Stimulated activated CD4-positive, alpha-beta T cell treated with anti-CD3 and anti-CD28 coated beads, TNF-alpha, amount 100 ng/mL, for 48 hours (primary cell): ENCODE measurements at regions not wholly inside any gene's neighbourhood (a gene's known extent, or its start where the extent isn't known, plus 50 kb on each side); places are given as distances from the start of the nearest gene placed in this dataset.
"Not testable (repeated sequence)": the region's sequence is repeated elsewhere in the genome, so short reads cannot be mapped to it uniquely, and the experiment has no call there.

ENCODE experiments used
- DNase-seq, 3 donors: peaks; one replicate each; pipeline ENCODE4 v3.0.0-alpha.2; 2020; ENCODE audit warnings: low read depth in 3 of 3

- not testable (repeated sequence) for DNase-seq
Measured at GRCh38 chr10:42533866-42534265, 104.5 kb downstream of the ZNF33B start.

GRCh38 chr10:42532996-42533395 lies 105.4 kb downstream of the ZNF33B start:
- no peak for DNase-seq

- no peak for DNase-seq
Measured at GRCh38 chr10:42523098-42523497, 115.3 kb downstream of the ZNF33B start.

GRCh38 chr10:42519761-42520460 lies 118.5 kb downstream of the ZNF33B start:
- no peak for DNase-seq

GRCh38 chr10:42519079-42519478 lies 119.3 kb downstream of the ZNF33B start:
- no peak for DNase-seq

GRCh38 chr10:42513921-42514320 lies 124.4 kb downstream of the ZNF33B start:
- DNase-seq, result no peak

- no peak for DNase-seq
Measured at GRCh38 chr10:42491801-42492200, 146.6 kb downstream of the ZNF33B start.

- DNase-seq, result no peak
Measured at GRCh38 chr10:42491001-42491592, 147.3 kb downstream of the ZNF33B start.

- no peak for DNase-seq
Measured at GRCh38 chr10:42490368-42490767, 148.0 kb downstream of the ZNF33B start.

- no peak for DNase-seq
Measured at GRCh38 chr10:42488416-42488815, 150.0 kb downstream of the ZNF33B start.

- DNase-seq, result no peak
Measured at GRCh38 chr10:42482411-42482810, 156.0 kb downstream of the ZNF33B start.

GRCh38 chr10:42479057-42479456 lies 159.3 kb downstream of the ZNF33B start:
- no peak for DNase-seq

GRCh38 chr10:42477170-42477569 lies 161.2 kb downstream of the ZNF33B start:
- no peak for DNase-seq

GRCh38 chr10:42476101-42476500 lies 162.3 kb downstream of the ZNF33B start:
- DNase-seq, result no peak

GRCh38 chr10:42475168-42476098 lies 162.9 kb downstream of the ZNF33B start:
- DNase-seq, result no peak

- DNase-seq, result no peak
Measured at GRCh38 chr10:42454313-42454712, 184.1 kb downstream of the ZNF33B start.

- DNase-seq, result no peak
Measured at GRCh38 chr10:42431095-42431494, 207.3 kb downstream of the ZNF33B start.

GRCh38 chr10:42428534-42428933 lies 209.8 kb downstream of the ZNF33B start:
- DNase-seq, result no peak

GRCh38 chr10:42422911-42423310 lies 215.5 kb downstream of the ZNF33B start:
- no peak for DNase-seq

GRCh38 chr10:42421812-42422211 lies 216.6 kb downstream of the ZNF33B start:
- no peak for DNase-seq

- no peak for DNase-seq
Measured at GRCh38 chr10:42419789-42420188, 218.6 kb downstream of the ZNF33B start.

GRCh38 chr10:42380926-42381547 lies 257.3 kb downstream of the ZNF33B start:
- no peak for DNase-seq
